ENCODE measurements at regions not wholly inside any gene's neighbourhood (a gene's known extent, or its start where the extent isn't known, plus 50 kb on each side); places are given as distances from the start of the nearest gene placed in this dataset.

- TF ChIP-seq CSDC2 (CRISPR knock-in tag; IDR thresholded peaks at IDR 0.05): no peak
- no peak for TF ChIP-seq BACH2 (CRISPR knock-in tag; IDR thresholded peaks at IDR 0.05; ENCODE audit: borderline replicate concordance)
- no peak for TF ChIP-seq RARB (CRISPR knock-in tag; IDR thresholded peaks at IDR 0.05)
- TF ChIP-seq GLIS3 (CRISPR knock-in tag; IDR thresholded peaks at IDR 0.05): no peak
- TF ChIP-seq TOX (CRISPR knock-in tag; IDR thresholded peaks at IDR 0.05; ENCODE audit: borderline replicate concordance): no peak
- no peak for TF ChIP-seq ARNTL (CRISPR knock-in tag; IDR thresholded peaks at IDR 0.05; ENCODE audit: borderline replicate concordance, low read depth)
- TF ChIP-seq ZNF70 (CRISPR knock-in tag; IDR thresholded peaks at IDR 0.05): no peak
- TF ChIP-seq ZFP30 (CRISPR knock-in tag; IDR thresholded peaks at IDR 0.05): no peak
These were observed 108.4 kb downstream of the AIPL1 start for GRCh38 chr17:6326483-6326882.

Data from SK-N-SH treated with all-trans-retinoic acid at 6 μM for 48 hours (cell line).